GM21515 (cell line): ENCODE measurements at regions not wholly inside any gene's neighbourhood (a gene's known extent, or its start where the extent isn't known, plus 50 kb on each side); places are given as distances from the start of the nearest gene placed in this dataset.

Source experiments
- ATAC-seq: cut with Tn5 transposase; IDR thresholded peaks from one replicate; pipeline ENCODE4 v1.9.1; 2021; ENCODE audit not compliant: unreplicated experiment

- ATAC-seq, result no peak
Observed at GRCh38 chr2:51484605-51485004, 452.7 kb upstream of the NRXN1 start.

GRCh38 chr2:51483720-51484119 is 451.8 kb upstream of the NRXN1 start:
- no peak for ATAC-seq

- ATAC-seq, result no peak
Observed at GRCh38 chr2:51472783-51473182, 440.9 kb upstream of the NRXN1 start.

GRCh38 chr2:51472300-51472699 is 440.4 kb upstream of the NRXN1 start:
- ATAC-seq, result no peak

GRCh38 chr2:51469102-51469501 is 437.2 kb upstream of the NRXN1 start:
- ATAC-seq, result no peak

GRCh38 chr2:51465326-51465725 is 433.4 kb upstream of the NRXN1 start:
- no peak for ATAC-seq

GRCh38 chr2:51454177-51454576 is 422.2 kb upstream of the NRXN1 start:
- no peak for ATAC-seq

- no peak for ATAC-seq
Observed at GRCh38 chr2:51448911-51449310, 417.0 kb upstream of the NRXN1 start.

GRCh38 chr2:51441786-51442185 is 409.9 kb upstream of the NRXN1 start:
- ATAC-seq, result no peak

GRCh38 chr2:51424418-51424817 is 392.5 kb upstream of the NRXN1 start:
- ATAC-seq, result no peak

- no peak for ATAC-seq
Observed at GRCh38 chr2:51420511-51420910, 388.6 kb upstream of the NRXN1 start.

GRCh38 chr2:51413726-51414125 is 381.8 kb upstream of the NRXN1 start:
- ATAC-seq, result no peak

GRCh38 chr2:51410331-51410730 is 378.4 kb upstream of the NRXN1 start:
- ATAC-seq, result no peak

GRCh38 chr2:51409920-51410319 is 378.0 kb upstream of the NRXN1 start:
- ATAC-seq, result no peak

GRCh38 chr2:51404226-51404625 is 372.3 kb upstream of the NRXN1 start:
- no peak for ATAC-seq

GRCh38 chr2:51401546-51401945 is 369.6 kb upstream of the NRXN1 start:
- no peak for ATAC-seq

GRCh38 chr2:51387235-51387634 is 355.3 kb upstream of the NRXN1 start:
- no peak for ATAC-seq

- ATAC-seq, result no peak
Observed at GRCh38 chr2:51379997-51380396, 348.1 kb upstream of the NRXN1 start.

- no peak for ATAC-seq
Observed at GRCh38 chr2:51368250-51368649, 336.3 kb upstream of the NRXN1 start.

- ATAC-seq, result no peak
Observed at GRCh38 chr2:51350100-51350499, 318.2 kb upstream of the NRXN1 start.

GRCh38 chr2:51344886-51345285 is 313.0 kb upstream of the NRXN1 start:
- ATAC-seq, result no peak

GRCh38 chr2:51335087-51336058 is 303.4 kb upstream of the NRXN1 start:
- ATAC-seq, result no peak

- ATAC-seq, result no peak
Observed at GRCh38 chr2:51329512-51329911, 297.6 kb upstream of the NRXN1 start.
